Stimulated activated CD4-positive, alpha-beta T cell treated with anti-CD3 and anti-CD28 coated beads, TNF-alpha, amount 100 ng/mL, for 48 hours (primary cell): ENCODE measurements at regions not wholly inside any gene's neighbourhood (a gene's known extent, or its start where the extent isn't known, plus 50 kb on each side); places are given as distances from the start of the nearest gene placed in this dataset.

Experiments used
- DNase-seq, 3 donors: peaks; one replicate each; pipeline ENCODE4 v3.0.0-alpha.2; 2020; ENCODE audit warnings: low read depth in 3 of 3

DNA sequence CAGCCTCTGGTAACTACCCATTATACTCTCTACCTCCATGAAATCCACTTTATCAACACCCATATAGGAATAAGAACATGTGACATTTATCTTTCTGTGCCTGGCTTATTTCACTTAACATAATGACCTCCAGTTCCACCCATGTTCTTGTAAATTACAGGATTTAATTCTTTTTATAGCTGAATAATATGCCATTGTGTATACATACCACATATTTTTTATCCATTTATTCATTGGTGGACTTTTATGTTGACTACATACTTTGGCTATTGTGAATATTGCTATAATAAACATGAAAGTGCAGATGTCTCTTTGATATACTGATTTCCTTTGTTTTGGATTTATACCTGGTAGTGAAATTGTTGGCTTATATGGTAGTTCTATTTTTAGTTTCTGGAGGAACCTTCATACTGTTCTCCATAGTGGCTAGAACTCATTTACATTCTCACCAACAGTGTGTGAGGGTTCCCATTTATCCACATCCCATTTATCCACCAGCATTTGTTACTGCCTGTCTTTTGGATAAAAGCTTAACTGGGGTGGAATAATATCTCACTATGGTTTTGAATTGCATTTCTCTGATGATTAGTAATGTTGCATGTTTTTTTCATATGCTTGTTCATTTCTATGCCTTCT is 473.4 kb downstream of the TBL1XR1 start:
- no peak for DNase-seq

GRCh38 chr3:176714034-176714433 is 483.2 kb downstream of the TBL1XR1 start:
- DNase-seq, result no peak

DNA sequence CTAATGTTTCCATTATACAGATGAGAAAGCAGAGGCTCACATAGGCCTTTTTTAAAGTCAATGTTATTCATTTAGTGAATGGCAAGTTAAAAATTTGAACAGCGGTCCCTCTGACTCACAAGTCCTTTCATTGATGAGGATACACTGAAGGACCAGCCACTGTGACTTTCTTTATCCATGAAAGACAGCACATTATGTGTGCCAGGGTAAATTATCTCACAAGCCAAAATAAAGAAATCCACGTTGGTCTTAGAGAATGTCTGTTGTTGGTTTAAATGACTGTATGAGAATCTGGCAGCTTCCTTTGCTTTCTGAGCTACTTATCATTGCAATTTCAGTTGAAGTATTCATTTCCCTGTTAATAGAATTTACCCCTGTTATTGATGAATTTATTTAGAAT is 485.1 kb downstream of the TBL1XR1 start:
- DNase-seq, result no peak

GRCh38 chr3:176699288-176699687 is 498.0 kb downstream of the TBL1XR1 start:
- no peak for DNase-seq

DNA sequence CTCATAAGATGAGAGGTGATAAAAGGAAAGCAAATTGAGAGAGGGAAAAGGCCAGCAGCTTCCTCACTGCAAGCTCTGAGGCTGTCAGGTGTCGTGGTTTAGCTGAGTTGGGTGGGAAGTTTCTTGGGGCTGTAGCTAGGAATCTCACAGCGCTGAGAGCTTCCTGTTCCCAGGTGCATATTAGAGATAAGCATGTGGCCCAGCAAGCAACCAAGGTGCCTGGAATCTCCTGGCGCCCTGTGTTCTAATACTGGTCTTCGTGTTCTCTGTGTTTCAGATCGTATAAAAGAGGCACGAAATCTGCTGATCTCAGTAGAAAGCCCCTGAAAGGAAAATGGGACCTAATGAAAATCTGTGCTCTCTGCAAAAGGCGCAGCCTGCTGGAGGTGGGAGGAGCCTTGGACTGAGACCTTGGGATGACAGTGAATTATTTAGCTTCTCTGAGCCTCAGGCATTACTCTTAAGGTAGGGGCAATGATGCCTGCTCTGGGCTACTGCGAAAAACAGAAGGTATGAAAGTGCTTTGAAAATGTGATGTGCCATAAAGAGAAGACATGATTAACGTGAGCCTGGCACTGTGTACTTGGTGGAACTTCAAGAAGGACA is 499.9 kb downstream of the TBL1XR1 start:
- DNase-seq, result no peak

GRCh38 chr3:176696816-176697215 is 500.5 kb downstream of the TBL1XR1 start:
- no peak for DNase-seq

DNA sequence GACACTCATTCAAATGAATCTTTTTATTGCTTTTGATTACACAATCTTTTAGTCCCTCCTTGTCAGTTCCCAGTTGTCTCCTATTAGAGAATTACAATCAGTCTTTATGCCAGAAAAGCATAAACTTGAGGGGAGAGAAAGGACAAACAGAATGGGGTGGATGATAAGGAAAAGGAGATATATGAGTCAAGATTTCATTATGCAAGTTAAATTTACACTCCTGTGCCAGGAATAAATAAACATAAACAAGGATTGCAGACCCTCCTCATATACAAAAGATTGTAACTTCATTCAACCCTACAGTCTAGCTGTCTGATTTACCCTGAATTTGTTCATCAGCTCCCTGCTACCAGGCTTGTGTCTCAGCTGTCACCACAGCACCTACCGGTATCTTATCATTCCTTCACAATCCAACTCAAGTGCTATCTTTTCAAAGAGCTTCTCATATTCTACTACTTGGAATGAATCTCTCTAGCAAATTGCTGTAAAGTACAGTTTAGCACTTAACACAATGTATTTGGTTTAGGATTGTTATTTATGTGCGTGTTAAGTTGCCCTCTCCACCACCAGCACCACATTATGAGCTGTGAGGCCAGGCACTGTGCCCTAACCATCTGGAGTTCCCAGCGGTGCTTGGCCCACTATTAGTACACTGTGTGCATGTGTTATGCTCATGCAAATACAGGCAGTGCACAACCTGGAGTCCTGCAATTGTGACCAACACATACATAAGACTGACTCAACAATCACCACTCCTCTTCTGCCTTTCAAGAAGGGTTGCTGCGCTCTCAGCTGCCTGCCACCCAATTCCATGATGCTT is 504.1 kb downstream of the TBL1XR1 start:
- DNase-seq, result no peak

- DNase-seq, result no peak
Observed at GRCh38 chr3:176692199-176692965, 504.9 kb downstream of the TBL1XR1 start.

DNA sequence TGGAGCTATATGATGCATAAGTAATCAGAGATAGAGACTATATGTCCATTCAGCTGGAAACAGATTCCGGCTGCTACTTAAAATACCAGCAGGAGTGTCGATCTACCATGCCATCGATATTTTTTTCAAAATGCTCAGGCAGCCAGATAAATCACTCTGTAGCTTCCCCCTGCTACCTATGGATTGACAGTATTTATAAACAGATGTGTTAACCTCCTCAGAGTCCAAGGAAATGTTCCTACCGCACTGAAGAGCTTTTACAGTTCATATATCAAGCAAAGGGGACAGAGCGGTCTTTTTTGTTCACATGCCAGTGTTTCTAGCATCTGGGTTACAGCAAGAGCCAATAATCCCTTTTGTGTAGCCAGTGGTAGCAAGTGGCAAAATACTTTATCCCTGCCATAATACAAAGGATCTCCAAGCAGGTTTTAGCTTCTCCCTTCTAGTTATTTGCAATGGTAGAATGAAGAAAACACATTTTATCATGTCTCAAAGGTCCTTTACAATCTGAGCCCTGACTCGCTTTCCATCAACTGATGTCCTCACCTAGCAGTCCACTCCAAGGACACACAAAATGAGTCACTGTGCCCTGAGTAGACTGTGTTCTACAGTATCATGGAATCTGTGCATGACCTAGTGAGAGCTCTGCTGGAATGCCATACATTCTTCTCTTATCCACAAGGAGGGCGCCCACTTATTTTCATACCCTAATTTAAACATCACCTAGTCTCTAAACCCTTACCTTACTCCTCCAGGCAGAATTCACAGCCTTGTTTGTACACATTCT is 507.0 kb downstream of the TBL1XR1 start:
- DNase-seq, result no peak

- DNase-seq, result no peak
Observed at GRCh38 chr3:176687754-176688153, 509.5 kb downstream of the TBL1XR1 start.

DNA sequence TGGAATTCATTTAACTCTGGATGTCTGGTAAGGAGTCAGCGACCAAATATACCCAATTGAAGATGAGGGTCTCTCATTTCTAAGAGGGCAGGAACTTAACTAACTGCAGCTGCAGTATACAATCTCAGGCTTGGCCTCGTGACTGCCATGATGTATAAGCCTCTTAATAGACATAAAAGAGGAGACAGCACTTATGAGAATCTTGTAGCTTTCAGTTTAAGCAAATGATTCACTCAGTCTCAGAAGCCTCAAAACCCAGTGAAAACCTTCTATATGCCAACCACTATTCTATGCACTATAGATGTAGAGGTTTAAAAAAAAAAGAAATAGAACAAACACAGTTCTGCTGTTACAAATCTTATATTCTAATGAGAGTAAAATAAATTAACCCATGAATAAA is 513.9 kb downstream of the TBL1XR1 start:
- no peak for DNase-seq

DNA sequence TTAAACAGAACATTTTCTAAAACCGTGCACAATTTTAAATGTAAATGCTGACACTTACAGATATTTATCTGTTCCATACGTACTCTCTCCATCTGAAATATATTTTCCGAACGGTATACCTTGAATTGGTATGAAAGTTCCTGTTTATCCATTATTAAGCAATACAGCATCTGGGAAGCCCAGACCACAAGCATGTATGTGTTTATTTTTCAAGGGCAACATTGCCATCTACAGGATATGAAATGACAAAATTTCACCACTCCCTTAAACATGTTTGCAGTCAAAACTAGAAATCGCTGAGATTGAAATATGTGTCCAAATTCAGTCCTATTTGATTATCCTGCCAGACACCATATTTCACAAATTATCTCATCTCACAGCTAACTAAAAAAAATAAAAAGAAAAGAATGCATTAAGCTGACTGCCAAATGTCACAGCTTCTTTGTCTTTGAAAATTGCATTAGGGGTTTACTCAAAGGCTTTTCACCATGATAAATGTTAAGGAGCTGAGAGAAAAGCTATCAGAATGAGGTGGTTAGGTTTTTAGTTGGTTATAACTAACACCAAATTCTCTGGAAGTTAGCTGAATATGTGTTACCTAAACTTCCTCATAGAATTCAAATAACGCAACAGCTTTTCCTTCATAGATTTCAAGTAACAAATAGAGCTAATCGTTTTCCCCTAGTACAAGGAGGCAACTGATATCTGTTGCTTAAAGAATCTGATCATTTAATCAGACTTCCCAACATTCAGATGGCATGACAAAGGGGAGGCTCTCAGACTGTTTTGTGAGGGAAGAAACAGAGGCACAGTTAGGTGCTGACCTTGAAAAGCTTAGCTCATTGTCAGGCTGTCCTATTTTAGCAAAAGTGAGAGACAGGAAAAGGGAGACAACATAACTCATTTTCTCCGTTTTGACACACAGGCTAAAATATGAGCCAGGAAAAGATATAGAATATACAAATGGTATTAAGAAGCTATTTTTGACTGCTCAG is 533.1 kb downstream of the TBL1XR1 start:
- no peak for DNase-seq

DNA sequence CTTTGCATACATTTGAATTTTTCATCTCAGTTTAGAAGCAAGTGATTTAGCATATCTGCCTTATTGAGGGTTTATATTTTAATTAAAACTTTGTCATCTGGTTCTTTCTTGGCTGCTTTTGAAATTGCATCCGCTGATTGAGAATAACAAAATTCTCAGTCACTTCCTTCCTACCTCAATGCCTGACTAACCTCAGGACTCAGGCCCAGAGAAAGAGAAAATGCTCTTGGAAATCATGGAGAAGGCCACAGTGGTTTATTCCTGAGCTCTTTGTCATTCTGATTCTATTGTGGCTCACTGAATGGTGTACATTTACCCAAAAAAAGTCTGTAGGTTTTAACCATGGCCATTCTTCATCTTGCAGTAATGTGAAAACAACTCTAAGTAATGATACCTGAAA is 533.9 kb downstream of the TBL1XR1 start:
- DNase-seq, result no peak

GRCh38 chr3:176661432-176661964 is 535.8 kb downstream of the TBL1XR1 start:
- no peak for DNase-seq

- DNase-seq, result no peak
Observed at GRCh38 chr3:176655404-176656094, 541.7 kb downstream of the TBL1XR1 start.

- DNase-seq, result no peak
Observed at GRCh38 chr3:176651622-176652021, 545.7 kb downstream of the TBL1XR1 start.

- no peak for DNase-seq
Observed at GRCh38 chr3:176650478-176650877, 546.8 kb downstream of the TBL1XR1 start.

DNA sequence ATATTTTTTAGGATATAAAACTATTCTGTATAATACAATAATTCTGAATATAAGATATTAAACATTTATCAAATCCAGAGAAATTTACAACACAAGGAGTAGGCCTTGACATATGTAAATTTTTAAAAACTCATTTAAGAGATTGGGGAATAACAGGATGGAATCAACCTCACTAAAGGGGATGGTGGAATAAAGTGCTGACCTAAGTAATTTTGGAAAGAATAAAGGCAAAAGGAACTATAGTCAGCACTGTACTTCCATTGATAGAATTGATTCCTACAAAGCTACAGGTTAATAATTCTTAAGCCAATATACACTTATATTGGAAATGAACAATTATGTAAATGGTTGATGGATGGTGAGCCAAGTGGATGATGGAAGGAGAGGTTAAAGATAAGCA is 549.3 kb downstream of the TBL1XR1 start:
- no peak for DNase-seq

DNA sequence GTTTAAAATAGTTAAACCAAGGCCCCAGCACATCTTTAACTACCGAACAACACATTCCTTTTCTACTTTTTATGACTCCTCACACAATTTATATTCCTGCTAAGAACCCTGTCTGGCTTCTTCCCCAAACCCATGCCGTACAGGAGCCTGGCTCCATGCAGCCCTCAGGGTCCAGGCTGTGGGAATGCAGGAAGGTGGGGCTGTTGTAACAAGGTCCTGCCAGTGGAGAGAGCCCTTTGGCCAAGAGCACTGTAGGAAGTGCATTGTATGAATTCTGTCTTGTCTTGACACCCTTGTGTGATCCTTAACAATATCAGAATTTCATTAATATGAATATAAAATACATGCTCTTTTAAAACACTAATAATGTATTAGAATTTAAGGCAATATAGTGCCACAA is 563.8 kb downstream of the TBL1XR1 start:
- DNase-seq, result no peak
